ENCODE measurements at regions not wholly inside any gene's neighbourhood (a gene's known extent, or its start where the extent isn't known, plus 50 kb on each side); places are given as distances from the start of the nearest gene placed in this dataset.

DNA sequence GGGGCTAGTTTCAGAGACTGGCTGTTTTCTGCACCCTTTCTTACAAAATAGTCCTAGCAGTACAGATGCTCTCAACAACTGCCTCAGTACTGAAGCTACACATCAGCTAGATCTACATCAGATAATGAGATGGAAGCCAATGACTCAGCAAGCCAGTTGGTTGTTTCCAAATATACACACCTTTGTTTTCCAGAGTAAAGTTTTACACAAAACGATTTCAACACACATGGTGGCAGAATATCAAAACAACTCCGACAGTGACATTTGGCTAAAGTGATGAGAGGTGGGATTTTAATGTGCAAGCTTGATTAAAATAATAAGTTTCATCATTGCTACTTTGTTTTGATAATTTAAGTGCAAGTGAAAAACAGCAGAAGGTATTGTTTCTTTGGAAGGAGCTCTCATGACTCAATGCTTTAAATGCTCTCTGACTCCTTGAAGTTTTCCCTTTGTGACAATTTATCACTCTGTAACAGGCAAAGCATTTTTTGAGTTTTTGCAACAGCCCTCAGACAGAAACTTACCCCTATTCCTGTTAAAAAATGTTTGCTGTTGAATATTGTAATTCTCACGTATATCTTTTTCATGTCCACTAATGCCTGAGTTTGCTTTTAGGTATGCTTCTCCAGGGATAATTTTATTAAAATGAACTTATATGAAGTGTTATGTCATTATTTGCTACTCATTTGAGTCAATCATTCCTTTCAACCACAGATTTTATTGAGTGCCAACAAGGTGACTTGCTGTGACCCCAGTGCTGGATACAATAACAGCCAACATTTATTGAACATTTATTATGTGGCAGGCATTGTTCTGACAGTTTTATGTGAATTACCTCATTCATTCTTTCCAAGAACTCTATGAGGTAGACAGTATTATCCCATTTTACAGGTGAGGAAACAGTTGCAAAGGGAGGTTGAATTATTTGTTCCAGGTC lies 882.0 kb downstream of the TFAP2A start:
- TF ChIP-seq TCF7L2 (IDR thresholded peaks at IDR 0.05; ENCODE audit: borderline replicate concordance, extremely low read depth, insufficient read depth, insufficient read length) (no peak), POLR2A (IDR thresholded peaks at IDR 0.05; ENCODE audit: borderline replicate concordance, extremely low read depth, insufficient read depth, insufficient read length) (no peak), EZH2phosphoT487 (IDR thresholded peaks at IDR 0.05; ENCODE audit: borderline replicate concordance) (no peak), POLR2AphosphoS5 (IDR thresholded peaks at IDR 0.05; ENCODE audit: low read depth, low read length) (no peak), SIN3A (IDR thresholded peaks at IDR 0.05; ENCODE audit: low read depth) (no peak), SP1 (IDR thresholded peaks at IDR 0.05; ENCODE audit: low read depth) (no peak), CBX3 (IDR thresholded peaks at IDR 0.05; ENCODE audit: low read depth) (no peak)
- TF ChIP-seq, protein P1, sequence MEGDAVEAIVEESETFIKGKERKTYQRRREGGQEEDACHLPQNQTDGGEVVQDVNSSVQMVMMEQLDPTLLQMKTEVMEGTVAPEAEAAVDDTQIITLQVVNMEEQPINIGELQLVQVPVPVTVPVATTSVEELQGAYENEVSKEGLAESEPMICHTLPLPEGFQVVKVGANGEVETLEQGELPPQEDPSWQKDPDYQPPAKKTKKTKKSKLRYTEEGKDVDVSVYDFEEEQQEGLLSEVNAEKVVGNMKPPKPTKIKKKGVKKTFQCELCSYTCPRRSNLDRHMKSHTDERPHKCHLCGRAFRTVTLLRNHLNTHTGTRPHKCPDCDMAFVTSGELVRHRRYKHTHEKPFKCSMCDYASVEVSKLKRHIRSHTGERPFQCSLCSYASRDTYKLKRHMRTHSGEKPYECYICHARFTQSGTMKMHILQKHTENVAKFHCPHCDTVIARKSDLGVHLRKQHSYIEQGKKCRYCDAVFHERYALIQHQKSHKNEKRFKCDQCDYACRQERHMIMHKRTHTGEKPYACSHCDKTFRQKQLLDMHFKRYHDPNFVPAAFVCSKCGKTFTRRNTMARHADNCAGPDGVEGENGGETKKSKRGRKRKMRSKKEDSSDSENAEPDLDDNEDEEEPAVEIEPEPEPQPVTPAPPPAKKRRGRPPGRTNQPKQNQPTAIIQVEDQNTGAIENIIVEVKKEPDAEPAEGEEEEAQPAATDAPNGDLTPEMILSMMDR (IDR thresholded peaks at IDR 0.05 in 2 of 3, conservative IDR thresholded peaks at IDR 0.05 in 1 of 3; ENCODE audit: borderline replicate concordance in 1 of 3, insufficient read depth in 1 of 3, low read depth in 2 of 3, low read length in 2 of 3) = no peak
- TF ChIP-seq, protein P2, sequence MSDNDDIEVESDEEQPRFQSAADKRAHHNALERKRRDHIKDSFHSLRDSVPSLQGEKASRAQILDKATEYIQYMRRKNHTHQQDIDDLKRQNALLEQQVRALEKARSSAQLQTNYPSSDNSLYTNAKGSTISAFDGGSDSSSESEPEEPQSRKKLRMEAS (IDR thresholded peaks at IDR 0.05) = no peak
- TF ChIP-seq, protein P3, sequence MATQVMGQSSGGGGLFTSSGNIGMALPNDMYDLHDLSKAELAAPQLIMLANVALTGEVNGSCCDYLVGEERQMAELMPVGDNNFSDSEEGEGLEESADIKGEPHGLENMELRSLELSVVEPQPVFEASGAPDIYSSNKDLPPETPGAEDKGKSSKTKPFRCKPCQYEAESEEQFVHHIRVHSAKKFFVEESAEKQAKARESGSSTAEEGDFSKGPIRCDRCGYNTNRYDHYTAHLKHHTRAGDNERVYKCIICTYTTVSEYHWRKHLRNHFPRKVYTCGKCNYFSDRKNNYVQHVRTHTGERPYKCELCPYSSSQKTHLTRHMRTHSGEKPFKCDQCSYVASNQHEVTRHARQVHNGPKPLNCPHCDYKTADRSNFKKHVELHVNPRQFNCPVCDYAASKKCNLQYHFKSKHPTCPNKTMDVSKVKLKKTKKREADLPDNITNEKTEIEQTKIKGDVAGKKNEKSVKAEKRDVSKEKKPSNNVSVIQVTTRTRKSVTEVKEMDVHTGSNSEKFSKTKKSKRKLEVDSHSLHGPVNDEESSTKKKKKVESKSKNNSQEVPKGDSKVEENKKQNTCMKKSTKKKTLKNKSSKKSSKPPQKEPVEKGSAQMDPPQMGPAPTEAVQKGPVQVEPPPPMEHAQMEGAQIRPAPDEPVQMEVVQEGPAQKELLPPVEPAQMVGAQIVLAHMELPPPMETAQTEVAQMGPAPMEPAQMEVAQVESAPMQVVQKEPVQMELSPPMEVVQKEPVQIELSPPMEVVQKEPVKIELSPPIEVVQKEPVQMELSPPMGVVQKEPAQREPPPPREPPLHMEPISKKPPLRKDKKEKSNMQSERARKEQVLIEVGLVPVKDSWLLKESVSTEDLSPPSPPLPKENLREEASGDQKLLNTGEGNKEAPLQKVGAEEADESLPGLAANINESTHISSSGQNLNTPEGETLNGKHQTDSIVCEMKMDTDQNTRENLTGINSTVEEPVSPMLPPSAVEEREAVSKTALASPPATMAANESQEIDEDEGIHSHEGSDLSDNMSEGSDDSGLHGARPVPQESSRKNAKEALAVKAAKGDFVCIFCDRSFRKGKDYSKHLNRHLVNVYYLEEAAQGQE (IDR thresholded peaks at IDR 0.05; ENCODE audit: low read depth) = no peak
